ENCODE measurements at regions not wholly inside any gene's neighbourhood (a gene's known extent, or its start where the extent isn't known, plus 50 kb on each side); places are given as distances from the start of the nearest gene placed in this dataset.
"Not testable (repeated sequence)": the region's sequence is repeated elsewhere in the genome, so short reads cannot be mapped to it uniquely, and the experiment has no call there.

DNA sequence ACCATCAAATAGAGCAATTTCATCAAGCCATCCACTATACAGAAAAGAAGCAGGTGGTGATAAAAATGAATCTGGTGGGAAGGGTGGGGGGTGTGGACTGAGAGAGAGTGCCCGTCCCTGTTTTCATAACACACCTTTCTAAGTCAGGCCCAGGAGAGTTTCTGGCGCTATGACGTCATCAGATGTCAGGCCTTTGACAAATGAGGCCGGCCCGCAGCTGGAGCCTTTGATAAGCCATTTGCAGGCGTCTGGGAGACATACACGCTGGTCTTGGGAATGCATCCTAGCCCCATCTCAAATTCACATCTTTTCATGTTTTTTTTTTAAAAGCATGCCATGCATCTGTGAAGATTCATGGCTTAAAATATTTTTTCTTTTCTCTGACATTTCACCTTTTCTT lies 404.5 kb downstream of the BCOR start:
- no peak for FAIRE-seq
- Histone ChIP-seq H3K9ac (ENCODE audit: control insufficient read depth, extremely low read depth, insufficient read depth, low read length) (no peak overlapping the region), H3K36me3 (ENCODE audit: control insufficient read depth in 2 of 2, extremely low read depth in 1 of 2, insufficient read depth in 2 of 2, low read length in 2 of 2) (no peaks in the 10 kb centered on the region), H2AFZ (ENCODE audit: control insufficient read depth, low read length) (no peak overlapping the region), H3K27ac (ENCODE audit: control insufficient read depth, insufficient read depth, low read length) (no peak overlapping the region), H3K27me3 (ENCODE audit: control insufficient read depth, extremely low read depth, insufficient read depth, low read length) (peaks cover 12% of the 10 kb centered on the region), H3K4me2 (ENCODE audit: control insufficient read depth, extremely low read depth, insufficient read depth, low read depth, low read length) (no peak overlapping the region), H3K4me3 (ENCODE audit: control insufficient read depth in 2 of 3, extremely low read depth in 1 of 3, insufficient read depth in 2 of 3, low read depth in 1 of 3, low read length in 3 of 3) (no peak overlapping the region), H3K9me3 (ENCODE audit: control insufficient read depth, low read depth, low read length) (no peaks in the 10 kb centered on the region), H3K4me1 (ENCODE audit: control insufficient read depth, extremely low read depth, insufficient read depth, low read length) (peaks cover 1% of the 10 kb centered on the region), H3K79me2 (ENCODE audit: control insufficient read depth, insufficient read depth, low read length) (no peaks in the 10 kb centered on the region), H4K20me1 (ENCODE audit: control insufficient read depth, extremely low read depth, insufficient read depth, low read length) (no peaks in the 10 kb centered on the region), H3K9me1 (ENCODE audit: control insufficient read depth, extremely low read depth, insufficient read depth, low read length) (no peaks in the 10 kb centered on the region)
- DNase-seq (ENCODE audit: low read depth, low spot score): no peak
- no peak for TF ChIP-seq EZH2 (IDR thresholded peaks at IDR 0.05; ENCODE audit: low read length)
- TF ChIP-seq, protein P1, sequence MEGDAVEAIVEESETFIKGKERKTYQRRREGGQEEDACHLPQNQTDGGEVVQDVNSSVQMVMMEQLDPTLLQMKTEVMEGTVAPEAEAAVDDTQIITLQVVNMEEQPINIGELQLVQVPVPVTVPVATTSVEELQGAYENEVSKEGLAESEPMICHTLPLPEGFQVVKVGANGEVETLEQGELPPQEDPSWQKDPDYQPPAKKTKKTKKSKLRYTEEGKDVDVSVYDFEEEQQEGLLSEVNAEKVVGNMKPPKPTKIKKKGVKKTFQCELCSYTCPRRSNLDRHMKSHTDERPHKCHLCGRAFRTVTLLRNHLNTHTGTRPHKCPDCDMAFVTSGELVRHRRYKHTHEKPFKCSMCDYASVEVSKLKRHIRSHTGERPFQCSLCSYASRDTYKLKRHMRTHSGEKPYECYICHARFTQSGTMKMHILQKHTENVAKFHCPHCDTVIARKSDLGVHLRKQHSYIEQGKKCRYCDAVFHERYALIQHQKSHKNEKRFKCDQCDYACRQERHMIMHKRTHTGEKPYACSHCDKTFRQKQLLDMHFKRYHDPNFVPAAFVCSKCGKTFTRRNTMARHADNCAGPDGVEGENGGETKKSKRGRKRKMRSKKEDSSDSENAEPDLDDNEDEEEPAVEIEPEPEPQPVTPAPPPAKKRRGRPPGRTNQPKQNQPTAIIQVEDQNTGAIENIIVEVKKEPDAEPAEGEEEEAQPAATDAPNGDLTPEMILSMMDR (optimal IDR thresholded peaks at IDR 0.05 in 1 of 3, IDR thresholded peaks at IDR 0.05 in 1 of 3, conservative IDR thresholded peaks at IDR 0.05 in 1 of 3; ENCODE audit: extremely low read depth in 1 of 3, insufficient read depth in 2 of 3, low read length in 3 of 3): no peak
- dilution Hi-C loops (cut with MboI; ENCODE audit: extremely low pct_ligation_motif_present, low sequenced_read_pairs): no loop called here

DNA sequence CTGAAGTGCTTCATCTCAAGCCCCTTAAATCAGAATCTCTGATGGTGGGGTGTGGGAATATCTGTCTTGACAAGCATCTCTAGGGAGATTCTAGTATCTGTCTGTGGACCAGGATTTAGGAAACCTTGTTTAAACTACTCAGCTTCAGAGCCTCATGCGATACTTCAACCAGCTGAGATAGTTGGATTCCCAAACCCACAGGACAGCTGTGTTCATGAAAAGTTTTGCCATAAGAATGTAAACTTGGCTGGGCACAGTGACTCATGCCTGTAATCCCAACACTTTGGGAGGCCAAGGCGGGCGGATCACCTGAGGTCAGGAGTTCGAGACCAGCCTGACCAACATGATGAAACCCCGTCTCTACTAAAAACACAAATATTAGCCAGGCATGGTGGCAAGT lies 395.1 kb downstream of the BCOR start:
- H2AFZ ChIP-seq (ENCODE audit: control insufficient read depth, low read length); H3K27me3 ChIP-seq (ENCODE audit: control insufficient read depth, extremely low read depth, insufficient read depth, low read length); H3K4me3 ChIP-seq (ENCODE audit: control insufficient read depth in 2 of 3, extremely low read depth in 1 of 3, insufficient read depth in 2 of 3, low read depth in 1 of 3, low read length in 3 of 3); H4K20me1 ChIP-seq (ENCODE audit: control insufficient read depth, extremely low read depth, insufficient read depth, low read length); H3K9me3 ChIP-seq (ENCODE audit: control insufficient read depth, low read depth, low read length); H3K4me1 ChIP-seq (ENCODE audit: control insufficient read depth, extremely low read depth, insufficient read depth, low read length); H3K27ac ChIP-seq (ENCODE audit: control insufficient read depth, insufficient read depth, low read length); H3K4me2 ChIP-seq (ENCODE audit: control insufficient read depth, extremely low read depth, insufficient read depth, low read depth, low read length); DNase-seq (ENCODE audit: low read depth, low spot score); H3K36me3 ChIP-seq (ENCODE audit: control insufficient read depth in 2 of 2, extremely low read depth in 1 of 2, insufficient read depth in 2 of 2, low read length in 2 of 2); dilution Hi-C loops (cut with MboI; ENCODE audit: extremely low pct_ligation_motif_present, low sequenced_read_pairs); H3K9ac ChIP-seq (ENCODE audit: control insufficient read depth, extremely low read depth, insufficient read depth, low read length); FAIRE-seq; H3K9me1 ChIP-seq (ENCODE audit: control insufficient read depth, extremely low read depth, insufficient read depth, low read length); H3K79me2 ChIP-seq (ENCODE audit: control insufficient read depth, insufficient read depth, low read length): not testable (repeated sequence)

- H3K9me1 ChIP-seq (ENCODE audit: control insufficient read depth, extremely low read depth, insufficient read depth, low read length): no peaks in the 10 kb centered on the region
- no peak for DNase-seq (ENCODE audit: low read depth, low spot score)
- no peak overlapping the region for H3K4me2 ChIP-seq (ENCODE audit: control insufficient read depth, extremely low read depth, insufficient read depth, low read depth, low read length)
- H4K20me1 ChIP-seq (ENCODE audit: control insufficient read depth, extremely low read depth, insufficient read depth, low read length): no peaks in the 10 kb centered on the region
- no peak for TF ChIP-seq EZH2 (IDR thresholded peaks at IDR 0.05; ENCODE audit: low read length)
- H3K4me3 ChIP-seq (ENCODE audit: control insufficient read depth in 2 of 3, extremely low read depth in 1 of 3, insufficient read depth in 2 of 3, low read depth in 1 of 3, low read length in 3 of 3): no peak overlapping the region
- H3K27ac ChIP-seq (ENCODE audit: control insufficient read depth, insufficient read depth, low read length): no peak overlapping the region
- H3K27me3 ChIP-seq (ENCODE audit: control insufficient read depth, extremely low read depth, insufficient read depth, low read length): no peaks in the 10 kb centered on the region
- H2AFZ ChIP-seq (ENCODE audit: control insufficient read depth, low read length): no peak overlapping the region
- no peaks in the 10 kb centered on the region for H3K9me3 ChIP-seq (ENCODE audit: control insufficient read depth, low read depth, low read length)
- dilution Hi-C loops (cut with MboI; ENCODE audit: extremely low pct_ligation_motif_present, low sequenced_read_pairs): no loop called here
- no peaks in the 10 kb centered on the region for H3K79me2 ChIP-seq (ENCODE audit: control insufficient read depth, insufficient read depth, low read length)
- H3K9ac ChIP-seq (ENCODE audit: control insufficient read depth, extremely low read depth, insufficient read depth, low read length): no peak overlapping the region
- no peak for FAIRE-seq
- H3K36me3 ChIP-seq (ENCODE audit: control insufficient read depth in 2 of 2, extremely low read depth in 1 of 2, insufficient read depth in 2 of 2, low read length in 2 of 2): no peaks in the 10 kb centered on the region
- H3K4me1 ChIP-seq (ENCODE audit: control insufficient read depth, extremely low read depth, insufficient read depth, low read length): no peaks in the 10 kb centered on the region
Observed at GRCh38 chrX:39703307-39703706, 394.5 kb downstream of the BCOR start.

Measured in keratinocyte (primary cell).